ENCODE measurements at regions not wholly inside any gene's neighbourhood (a gene's known extent, or its start where the extent isn't known, plus 50 kb on each side); places are given as distances from the start of the nearest gene placed in this dataset.

- TF ChIP-seq POLR2A (IDR thresholded peaks at IDR 0.05): no peak
- TF ChIP-seq, protein P1, sequence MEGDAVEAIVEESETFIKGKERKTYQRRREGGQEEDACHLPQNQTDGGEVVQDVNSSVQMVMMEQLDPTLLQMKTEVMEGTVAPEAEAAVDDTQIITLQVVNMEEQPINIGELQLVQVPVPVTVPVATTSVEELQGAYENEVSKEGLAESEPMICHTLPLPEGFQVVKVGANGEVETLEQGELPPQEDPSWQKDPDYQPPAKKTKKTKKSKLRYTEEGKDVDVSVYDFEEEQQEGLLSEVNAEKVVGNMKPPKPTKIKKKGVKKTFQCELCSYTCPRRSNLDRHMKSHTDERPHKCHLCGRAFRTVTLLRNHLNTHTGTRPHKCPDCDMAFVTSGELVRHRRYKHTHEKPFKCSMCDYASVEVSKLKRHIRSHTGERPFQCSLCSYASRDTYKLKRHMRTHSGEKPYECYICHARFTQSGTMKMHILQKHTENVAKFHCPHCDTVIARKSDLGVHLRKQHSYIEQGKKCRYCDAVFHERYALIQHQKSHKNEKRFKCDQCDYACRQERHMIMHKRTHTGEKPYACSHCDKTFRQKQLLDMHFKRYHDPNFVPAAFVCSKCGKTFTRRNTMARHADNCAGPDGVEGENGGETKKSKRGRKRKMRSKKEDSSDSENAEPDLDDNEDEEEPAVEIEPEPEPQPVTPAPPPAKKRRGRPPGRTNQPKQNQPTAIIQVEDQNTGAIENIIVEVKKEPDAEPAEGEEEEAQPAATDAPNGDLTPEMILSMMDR (IDR thresholded peaks at IDR 0.05 in 8 of 11, conservative IDR thresholded peaks at IDR 0.05 in 3 of 11): no peak
- TF ChIP-seq POLR2AphosphoS5 (IDR thresholded peaks at IDR 0.05): no peak
Measured at GRCh38 chr7:114842551-114843065, 79.3 kb upstream of the MDFIC start.

Measured in spleen (tissue), 7 donors.